ENCODE measurements at regions not wholly inside any gene's neighbourhood (a gene's known extent, or its start where the extent isn't known, plus 50 kb on each side); places are given as distances from the start of the nearest gene placed in this dataset.
"Not testable (repeated sequence)": the region's sequence is repeated elsewhere in the genome, so short reads cannot be mapped to it uniquely, and the experiment has no call there.

- ATAC-seq (no peak), DNase-seq (ENCODE audit: missing footprints) (no peak)
- intact Hi-C loops (cut with DNase I): no loop called here
Measured at GRCh38 chr17:77074681-77075080, 66.1 kb upstream of the SEC14L1 start.

GRCh38 chr17:77076124-77076830, 64.5 kb upstream of the SEC14L1 start:
- ATAC-seq (no peak), DNase-seq (ENCODE audit: missing footprints) (no peak)
- intact Hi-C loops (cut with DNase I): no loop called here

GRCh38 chr17:77083531-77083930, 57.2 kb upstream of the SEC14L1 start:
- ATAC-seq: no peak
- intact Hi-C loops (cut with DNase I): no loop called here

GRCh38 chr17:77085926-77086432, 54.8 kb upstream of the SEC14L1 start:
- intact Hi-C loops (cut with DNase I): loop anchor here (1.0 kb wide), 1 partner anchor 161 kb away; no protein-coding TSS in a partner anchor
- DNase-seq (ENCODE audit: missing footprints) (no peak), ATAC-seq (no peak)

More at GRCh38 chr17:77083531-77083930, 57.2 kb upstream of the SEC14L1 start:
- DNase-seq (ENCODE audit: missing footprints): no peak

- intact Hi-C loops (cut with DNase I): loop anchor here (1.0 kb wide), 1 partner anchor 161 kb away; no protein-coding TSS in a partner anchor
- ATAC-seq (peak; percentile 51), DNase-seq (ENCODE audit: missing footprints) (peak; percentile 93)
Measured at GRCh38 chr17:77086433-77087010, 54.2 kb upstream of the SEC14L1 start.

GRCh38 chr17:77087650-77088454, 52.9 kb upstream of the SEC14L1 start:
- intact Hi-C loops (cut with DNase I): loop anchor here (2.0 kb wide), 1 partner anchor 121 kb away; no protein-coding TSS in a partner anchor
- ATAC-seq (no peak), DNase-seq (ENCODE audit: missing footprints) (no peak)

GRCh38 chr17:77088455-77089123, 52.2 kb upstream of the SEC14L1 start:
- ATAC-seq (peak; percentile 94), DNase-seq (ENCODE audit: missing footprints) (peak; percentile 94)
- intact Hi-C loops (cut with DNase I): loop anchor here (2.0 kb wide), 1 partner anchor 120 kb away; no protein-coding TSS in a partner anchor

- ATAC-seq: no peak
Measured at GRCh38 chr17:77089124-77089490, 51.7 kb upstream of the SEC14L1 start.

GRCh38 chr17:77089949-77090348, 50.8 kb upstream of the SEC14L1 start:
- not testable (repeated sequence) for DNase-seq (ENCODE audit: missing footprints); ATAC-seq
- intact Hi-C loops (cut with DNase I): loop anchor here (2.0 kb wide), 1 partner anchor 119 kb away; no protein-coding TSS in a partner anchor

More at GRCh38 chr17:77089124-77089490, 51.7 kb upstream of the SEC14L1 start:
- intact Hi-C loops (cut with DNase I): loop anchor here (2.0 kb wide), 1 partner anchor 120 kb away; no protein-coding TSS in a partner anchor
- DNase-seq (ENCODE audit: missing footprints): no peak

- ATAC-seq: no peak
- intact Hi-C loops (cut with DNase I): no loop called here
- no peak for DNase-seq (ENCODE audit: missing footprints)
Measured at GRCh38 chr17:77090476-77090875, 50.3 kb upstream of the SEC14L1 start.

Small RNA genes lying in the stretch of these regions (microRNA-seq; reads per million reads assigned to microRNA genes)
- gene MIR6516: 11.2 reads per million, percentile 24 among the genes with 10 or more reads in this experiment

Measured in Right ventricle myocardium inferior (tissue), 1 donor.